ENCODE measurements at regions not wholly inside any gene's neighbourhood (a gene's known extent, or its start where the extent isn't known, plus 50 kb on each side); places are given as distances from the start of the nearest gene placed in this dataset.

- TF ChIP-seq, protein P1, sequence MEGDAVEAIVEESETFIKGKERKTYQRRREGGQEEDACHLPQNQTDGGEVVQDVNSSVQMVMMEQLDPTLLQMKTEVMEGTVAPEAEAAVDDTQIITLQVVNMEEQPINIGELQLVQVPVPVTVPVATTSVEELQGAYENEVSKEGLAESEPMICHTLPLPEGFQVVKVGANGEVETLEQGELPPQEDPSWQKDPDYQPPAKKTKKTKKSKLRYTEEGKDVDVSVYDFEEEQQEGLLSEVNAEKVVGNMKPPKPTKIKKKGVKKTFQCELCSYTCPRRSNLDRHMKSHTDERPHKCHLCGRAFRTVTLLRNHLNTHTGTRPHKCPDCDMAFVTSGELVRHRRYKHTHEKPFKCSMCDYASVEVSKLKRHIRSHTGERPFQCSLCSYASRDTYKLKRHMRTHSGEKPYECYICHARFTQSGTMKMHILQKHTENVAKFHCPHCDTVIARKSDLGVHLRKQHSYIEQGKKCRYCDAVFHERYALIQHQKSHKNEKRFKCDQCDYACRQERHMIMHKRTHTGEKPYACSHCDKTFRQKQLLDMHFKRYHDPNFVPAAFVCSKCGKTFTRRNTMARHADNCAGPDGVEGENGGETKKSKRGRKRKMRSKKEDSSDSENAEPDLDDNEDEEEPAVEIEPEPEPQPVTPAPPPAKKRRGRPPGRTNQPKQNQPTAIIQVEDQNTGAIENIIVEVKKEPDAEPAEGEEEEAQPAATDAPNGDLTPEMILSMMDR (IDR thresholded peaks at IDR 0.05; ENCODE audit: insufficient read depth, low read depth, low read length): no peak
- TF ChIP-seq EZH2 (IDR thresholded peaks at IDR 0.05; ENCODE audit: insufficient read depth, low read length): no peak
These were observed 450.2 kb downstream of the TSN start for GRCh38 chr2:122205641-122206040.
